NCI-H187 treated with DMSO at 0.1 percent for 48 hours (cell line): ENCODE measurements at regions not wholly inside any gene's neighbourhood (a gene's known extent, or its start where the extent isn't known, plus 50 kb on each side); places are given as distances from the start of the nearest gene placed in this dataset.
"Not testable (repeated sequence)": the region's sequence is repeated elsewhere in the genome, so short reads cannot be mapped to it uniquely, and the experiment has no call there.

Source experiments
- DNase-seq: peaks from one replicate; lab custom pipeline; 2025; lab: John Stamatoyannopoulos, UW

DNA sequence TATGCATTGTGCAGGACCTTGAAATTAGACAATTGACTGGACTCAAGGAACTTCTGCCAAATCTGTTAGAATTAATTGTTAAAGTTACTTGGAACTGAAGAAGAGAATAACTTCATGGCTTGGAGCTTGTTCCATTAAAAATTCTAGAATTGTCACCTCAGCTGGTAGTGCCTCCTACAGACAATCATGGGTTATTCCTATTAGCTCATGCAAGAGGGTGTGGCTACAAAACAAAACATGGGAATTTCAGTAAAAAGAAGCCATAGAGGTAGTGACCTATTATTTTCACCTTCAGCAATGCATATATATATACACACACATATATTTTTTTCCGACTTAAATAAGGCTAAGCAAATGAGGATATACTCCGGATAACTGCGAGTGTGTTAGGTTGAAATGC is 181.9 kb upstream of the DTNA start:
- DNase-seq, result no peak

DNA sequence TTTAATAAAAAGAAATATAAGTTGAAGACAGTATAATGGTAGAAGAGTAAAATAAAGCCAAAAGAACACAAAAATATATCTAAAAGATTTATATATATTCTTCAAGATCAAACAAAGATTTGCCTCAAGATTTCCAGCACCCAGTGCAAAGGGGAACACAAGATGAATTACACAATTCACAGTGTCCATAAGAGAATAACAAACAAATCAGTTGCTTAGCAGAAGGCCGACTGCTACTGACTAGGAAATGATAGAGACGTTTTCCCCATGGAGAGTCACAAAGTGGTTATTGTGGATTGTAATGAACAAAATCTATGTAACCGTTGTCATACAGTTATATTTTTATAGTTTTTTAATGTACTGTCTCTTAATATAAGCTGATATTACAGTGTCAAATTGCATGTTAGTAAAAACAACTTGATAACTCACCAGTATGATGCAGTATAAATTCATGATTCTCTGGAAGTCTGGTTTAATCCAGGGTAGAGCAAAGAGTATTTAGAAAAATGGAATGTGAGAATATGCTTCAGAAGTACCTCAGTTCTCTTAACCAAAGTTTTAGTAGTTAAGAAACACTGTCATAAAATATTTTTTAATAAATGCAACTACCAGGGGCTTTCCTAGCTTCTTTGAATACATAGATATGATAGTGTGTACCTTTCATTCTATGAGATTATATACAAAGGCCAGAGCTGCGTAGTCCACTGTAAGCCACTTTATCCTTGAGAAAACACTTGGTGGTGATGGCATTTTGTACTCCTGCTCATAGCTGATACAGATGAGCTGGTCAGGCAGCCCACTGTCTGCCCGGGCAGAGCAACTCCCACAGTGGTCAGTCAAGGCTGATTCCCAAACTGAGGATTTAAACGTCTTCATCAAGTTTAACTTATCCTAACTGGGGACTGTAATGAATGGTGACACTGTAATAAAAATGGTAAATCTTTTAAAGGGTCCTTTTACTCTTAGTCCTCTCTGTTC is 180.5 kb upstream of the DTNA start:
- no peak for DNase-seq

DNA sequence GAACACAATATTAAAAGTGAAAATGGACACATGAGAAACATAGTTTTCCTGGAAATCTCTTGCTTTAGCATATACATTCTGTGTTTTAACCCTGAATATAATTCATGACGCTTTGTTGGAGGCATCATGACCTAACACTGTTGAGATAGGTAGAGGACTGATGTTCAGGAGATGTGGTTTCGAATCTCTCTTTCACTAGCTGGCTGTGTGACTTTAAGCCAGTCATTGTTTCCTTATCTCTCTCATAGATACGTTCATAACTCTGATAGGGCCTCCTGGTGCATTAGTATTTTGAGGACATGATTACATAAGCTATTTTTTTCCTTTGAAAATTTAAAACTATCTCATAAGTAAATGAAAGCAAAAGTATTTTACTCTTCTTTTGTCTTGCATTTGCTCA is 179.0 kb upstream of the DTNA start:
- no peak for DNase-seq

DNA sequence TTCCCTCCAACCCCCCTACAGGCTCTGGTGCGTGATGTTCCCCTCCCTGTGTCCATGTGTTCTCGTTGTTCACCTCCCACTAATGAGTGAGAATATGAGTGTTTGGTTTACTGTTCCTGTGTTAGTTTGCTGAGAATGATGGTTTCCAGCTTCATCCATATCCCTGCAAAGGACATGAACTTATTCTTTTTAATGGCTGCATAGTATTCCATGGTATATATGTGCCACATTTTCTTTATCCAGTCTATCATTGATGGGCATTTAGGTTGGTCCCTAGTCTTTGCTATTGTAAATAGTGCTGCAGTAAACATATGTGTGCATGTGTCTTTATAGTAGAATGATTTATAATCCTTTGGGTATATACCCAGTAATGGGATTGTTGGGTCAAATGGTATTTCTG is 175.5 kb upstream of the DTNA start:
- DNase-seq, result not testable (repeated sequence)

DNA sequence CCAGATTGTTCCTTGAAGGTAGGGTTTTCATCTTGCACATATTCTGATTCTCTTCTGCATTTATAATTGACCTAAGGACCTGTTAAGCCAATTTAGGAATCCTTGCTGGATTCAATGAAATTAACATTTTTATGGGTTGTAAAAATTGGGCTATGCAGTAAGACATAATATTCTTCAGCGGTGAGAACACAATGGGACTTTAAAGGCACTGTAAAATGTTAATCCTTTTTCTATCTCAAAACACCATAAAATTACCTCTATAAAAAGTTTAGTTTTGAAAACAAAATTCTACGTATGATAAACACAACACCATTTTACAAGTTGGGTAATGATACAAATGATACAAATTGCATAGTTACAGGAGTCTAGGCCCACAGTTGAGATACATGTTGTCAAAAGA is 169.2 kb upstream of the DTNA start:
- no peak for DNase-seq

DNA sequence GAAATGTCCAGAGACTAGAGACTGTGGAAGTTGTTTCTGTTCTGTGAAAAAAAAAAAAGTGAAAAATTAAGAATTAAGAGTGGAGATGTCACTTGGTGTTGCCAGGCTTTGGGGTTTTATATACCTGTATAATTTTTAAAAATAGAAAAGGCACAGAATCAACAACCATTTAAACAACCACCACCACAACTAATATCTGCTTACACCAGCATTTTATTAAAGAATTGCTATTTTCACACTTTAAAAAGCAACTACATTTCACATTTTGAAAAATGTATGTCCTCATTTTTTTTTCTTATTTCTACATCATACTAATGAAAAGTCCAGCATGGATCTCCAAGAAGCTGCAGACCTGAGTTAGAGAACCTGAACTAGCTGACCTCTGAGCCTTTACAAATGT is 167.5 kb upstream of the DTNA start:
- no peak for DNase-seq

DNA sequence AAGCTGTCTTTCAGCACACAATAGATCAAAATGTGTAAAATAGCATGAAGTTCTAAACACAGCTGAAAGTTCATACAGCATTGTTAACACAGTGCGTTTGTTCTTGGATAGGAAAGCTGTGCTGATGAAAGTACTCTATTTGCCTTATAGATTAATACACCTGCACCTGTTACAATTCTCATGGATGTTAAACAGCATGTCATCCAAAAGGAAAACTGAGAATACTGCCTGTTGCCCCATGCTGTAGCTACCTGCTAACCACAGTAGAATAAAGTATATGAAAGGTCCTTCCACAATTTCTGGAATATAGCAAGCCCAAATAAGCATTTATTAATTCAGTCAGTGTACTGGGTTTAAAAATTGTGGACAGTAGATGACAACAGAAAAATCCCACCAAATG is 166.7 kb upstream of the DTNA start:
- no peak for DNase-seq

DNA sequence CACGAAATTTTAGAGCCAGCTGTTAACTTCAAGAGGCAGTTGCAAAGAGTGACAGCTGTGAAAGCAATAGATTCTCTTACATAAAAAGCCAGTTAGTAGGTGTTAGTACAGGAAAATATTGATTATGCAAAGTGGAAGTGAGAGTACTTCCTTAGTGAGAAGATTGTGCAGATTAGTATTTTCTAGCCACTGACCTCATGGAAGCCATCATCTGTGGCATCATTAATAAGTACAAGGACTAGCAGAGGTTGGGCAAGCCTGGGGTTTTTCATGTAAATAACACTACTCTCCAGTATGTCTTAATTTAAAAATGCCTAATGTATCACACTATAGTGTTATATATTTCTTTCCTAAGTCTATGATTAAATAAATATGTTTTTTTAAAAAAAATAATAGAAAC is 166.2 kb upstream of the DTNA start:
- DNase-seq, result no peak

DNA sequence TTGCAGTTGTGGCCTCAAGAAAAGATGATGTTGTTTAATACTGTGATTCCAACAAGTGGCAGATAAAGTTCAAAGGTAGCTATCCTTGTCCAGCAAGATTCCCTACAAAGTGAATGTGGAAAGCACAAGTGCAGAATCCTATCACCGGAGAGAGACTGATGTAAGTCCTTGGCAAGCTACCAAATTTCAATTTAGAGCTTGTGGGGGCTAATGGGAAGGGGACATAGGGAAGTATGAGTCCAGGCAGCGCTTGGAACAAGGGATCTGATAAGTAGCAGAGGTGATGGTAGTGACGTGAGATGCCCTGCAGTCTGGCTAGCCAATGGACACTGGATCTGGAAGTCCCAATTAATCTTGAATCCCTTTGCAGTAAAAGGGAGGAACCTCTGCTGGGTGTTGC is 165.2 kb upstream of the DTNA start:
- DNase-seq, result no peak

DNA sequence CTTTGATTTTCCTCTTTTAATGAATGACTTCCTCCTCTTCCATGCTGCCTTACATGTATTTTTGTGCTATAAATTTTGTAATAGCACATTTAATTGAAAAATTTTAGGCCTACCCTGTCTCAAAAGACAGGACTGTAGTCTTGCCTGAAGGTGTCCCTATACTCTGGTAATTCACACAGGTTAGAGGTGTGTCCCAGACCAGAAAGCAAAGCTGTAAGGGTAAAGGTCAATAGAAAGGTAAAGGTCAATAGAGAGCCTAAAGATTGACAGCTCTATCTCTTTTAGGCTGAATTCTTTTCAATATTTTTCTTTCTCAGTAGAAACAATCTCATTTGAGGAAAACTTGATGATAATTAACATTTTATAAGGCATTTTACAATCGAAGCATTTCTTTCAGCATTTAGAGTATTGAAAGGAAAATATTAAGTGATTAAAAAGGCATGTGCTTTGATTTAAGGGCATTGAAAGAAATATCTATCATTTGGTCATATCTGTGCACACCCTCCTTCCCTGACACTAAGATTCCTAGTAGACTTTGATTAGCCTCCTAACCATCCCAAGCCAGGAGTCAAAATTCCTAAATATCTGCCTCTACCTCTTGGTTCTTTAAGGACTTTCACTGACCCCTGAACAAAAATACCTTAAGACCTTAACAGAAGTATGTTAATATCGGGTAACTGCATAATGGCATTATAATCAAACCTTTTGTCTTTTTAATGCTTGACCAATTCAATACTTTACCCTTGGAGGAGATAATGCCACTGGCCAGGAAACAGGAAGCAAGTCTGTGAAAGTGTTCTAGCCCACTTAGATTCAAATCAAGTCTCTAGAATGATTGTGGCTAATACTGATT is 161.8 kb upstream of the DTNA start:
- DNase-seq, result no peak

DNA sequence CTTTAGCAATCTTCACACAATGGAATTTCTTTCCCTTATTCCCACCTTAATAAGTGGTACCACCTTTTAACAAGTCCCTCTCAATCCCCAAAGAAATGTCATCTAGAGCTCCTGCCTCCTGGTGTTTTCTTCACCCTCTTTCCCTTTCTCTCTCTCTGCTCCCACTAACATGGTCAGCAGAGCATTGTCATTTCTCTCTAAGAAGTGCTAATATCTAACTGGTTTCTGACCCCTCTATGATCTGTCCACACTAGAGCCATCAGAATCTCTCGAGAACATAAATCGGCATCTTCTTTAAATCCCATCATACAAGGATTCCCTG is 161.2 kb upstream of the DTNA start:
- DNase-seq, result no peak

DNA sequence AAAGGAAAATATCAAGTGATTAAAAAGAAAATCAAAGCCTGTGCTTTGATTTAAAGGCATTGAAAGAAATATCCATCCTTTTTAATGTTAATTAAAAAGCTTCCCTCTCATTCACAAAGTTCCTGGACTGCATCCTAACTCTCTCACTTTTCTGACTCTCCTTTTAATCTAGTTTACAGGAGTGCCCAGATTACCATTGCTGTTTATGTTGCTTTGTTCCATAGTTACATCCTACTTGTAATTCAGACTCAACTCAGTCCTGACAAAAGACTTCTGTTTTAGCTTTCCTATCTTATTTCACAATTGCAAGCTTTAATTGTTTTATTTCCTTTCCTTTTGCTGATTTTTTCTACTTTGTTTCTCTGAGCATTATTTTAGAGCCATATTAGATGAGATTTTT is 160.7 kb upstream of the DTNA start:
- no peak for DNase-seq

DNA sequence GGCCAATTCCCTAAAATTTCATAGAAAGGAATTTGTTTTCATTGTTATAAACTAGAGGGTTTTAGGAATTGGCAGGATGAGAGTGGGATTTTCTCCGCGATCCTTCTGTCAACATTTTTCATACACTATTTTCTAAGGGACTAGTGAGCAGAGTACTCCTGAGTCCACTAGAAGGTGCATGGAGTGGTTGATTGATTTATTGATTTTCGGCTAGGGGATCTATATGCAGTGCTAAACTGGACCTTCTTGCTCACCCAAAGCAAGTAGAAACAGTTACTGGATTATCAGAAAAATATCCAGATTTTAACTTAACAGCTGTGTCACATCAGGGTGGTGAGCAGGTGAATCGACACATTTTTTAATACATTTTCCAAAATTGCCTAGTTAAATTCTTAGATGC is 159.9 kb upstream of the DTNA start:
- DNase-seq, result no peak

DNA sequence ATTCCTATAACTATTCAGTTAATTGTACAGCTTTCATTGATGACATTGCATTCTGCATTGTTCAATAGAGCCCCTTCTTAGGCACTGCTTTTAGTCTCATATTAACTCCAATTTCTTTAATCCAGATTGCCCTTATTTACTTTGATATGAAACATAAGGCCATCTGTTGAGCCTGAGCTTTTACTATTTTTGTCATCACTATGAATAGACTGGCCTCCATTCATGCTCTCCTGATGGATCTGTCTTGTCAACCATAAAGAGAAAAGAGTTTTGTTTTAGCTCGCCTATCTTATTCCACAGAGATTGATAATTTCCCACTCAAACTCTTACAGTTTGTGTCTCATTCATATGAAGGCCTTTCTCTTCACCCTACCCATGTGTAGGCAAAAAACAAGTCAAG is 159.2 kb upstream of the DTNA start:
- no peak for DNase-seq

DNA sequence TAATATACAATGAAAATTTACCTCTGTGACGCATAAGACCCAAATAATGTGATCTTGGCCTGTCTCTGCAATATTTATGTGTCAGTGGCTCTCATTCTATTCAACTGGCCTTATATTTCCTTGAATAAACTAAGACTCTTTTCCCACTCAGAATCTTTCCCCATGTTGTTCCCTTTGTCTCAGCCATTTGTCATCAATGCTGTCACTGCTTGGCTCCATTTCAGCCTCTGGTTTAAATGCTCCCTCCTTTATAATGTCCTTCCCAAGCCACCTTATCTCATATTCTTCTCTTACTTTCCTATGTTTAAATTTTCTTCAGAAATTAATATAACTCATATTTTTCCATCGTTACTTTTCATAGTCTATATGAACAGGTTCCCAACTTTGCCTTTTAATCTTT is 158.3 kb upstream of the DTNA start:
- DNase-seq, result no peak

DNA sequence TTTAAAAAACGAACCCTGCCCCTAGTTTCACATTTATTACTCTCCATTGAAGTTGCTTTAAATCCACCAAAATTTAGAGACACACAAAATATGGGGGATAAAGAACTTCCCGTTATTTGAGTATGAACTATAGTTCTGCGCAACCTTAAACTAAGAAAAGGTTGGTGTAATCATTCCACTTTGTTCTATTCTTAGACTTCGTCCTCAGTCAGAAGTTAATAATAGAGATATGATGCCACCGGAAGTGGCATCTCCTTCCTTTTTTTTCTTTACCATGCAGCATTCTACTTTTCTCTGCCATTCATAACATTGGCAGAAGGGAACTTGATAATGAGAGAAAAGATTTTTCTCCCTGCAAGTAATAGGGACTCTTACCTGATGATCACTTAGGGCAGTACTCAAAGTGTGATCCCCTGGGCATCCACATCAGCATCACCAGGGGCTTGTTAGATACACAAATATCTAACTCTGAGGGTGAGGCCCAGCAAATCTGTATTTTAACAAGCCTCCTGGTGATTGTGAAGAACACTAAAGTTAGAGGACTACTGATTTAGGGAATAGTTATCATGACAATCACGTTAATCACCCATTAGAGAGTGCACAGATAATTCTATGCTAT is 147.7 kb upstream of the DTNA start:
- no peak for DNase-seq

DNA sequence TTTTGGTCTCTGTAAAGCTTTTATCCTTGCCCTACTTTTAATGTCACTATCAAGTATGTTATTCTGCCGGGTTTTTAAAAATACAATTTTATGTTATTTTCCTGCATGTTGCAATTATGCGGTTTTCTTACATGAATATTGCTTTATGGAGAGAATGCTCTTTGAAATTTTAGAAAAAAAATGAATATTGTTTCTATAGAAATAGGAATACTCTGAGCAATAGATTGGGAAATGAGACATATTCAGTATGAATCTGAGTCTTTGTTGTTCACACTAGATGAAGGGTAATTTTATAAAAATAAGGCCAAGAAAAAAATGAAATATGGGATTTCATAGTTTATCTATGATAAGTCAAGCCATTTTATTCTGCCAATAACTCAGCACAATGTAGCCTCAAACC is 142.2 kb upstream of the DTNA start:
- no peak for DNase-seq

DNA sequence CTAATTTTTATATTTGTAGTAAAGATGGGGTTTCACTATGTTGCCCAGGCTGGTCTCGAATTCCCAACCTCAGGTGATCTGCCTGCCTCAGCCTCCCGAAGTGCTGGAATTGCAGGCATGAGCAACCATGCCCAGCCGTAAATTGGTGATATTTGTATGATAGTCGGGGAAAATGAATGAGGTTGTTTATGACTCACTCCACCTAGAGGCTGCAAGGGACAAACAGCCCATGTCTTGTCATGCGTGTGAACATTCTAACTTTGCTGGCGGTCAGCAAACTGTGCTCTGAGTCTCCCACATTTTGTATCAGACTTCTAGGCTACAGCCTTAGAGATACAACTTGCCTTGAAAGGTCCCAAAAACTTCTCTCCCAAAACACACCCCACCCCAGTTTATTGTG is 133.5 kb upstream of the DTNA start:
- DNase-seq, result no peak

DNA sequence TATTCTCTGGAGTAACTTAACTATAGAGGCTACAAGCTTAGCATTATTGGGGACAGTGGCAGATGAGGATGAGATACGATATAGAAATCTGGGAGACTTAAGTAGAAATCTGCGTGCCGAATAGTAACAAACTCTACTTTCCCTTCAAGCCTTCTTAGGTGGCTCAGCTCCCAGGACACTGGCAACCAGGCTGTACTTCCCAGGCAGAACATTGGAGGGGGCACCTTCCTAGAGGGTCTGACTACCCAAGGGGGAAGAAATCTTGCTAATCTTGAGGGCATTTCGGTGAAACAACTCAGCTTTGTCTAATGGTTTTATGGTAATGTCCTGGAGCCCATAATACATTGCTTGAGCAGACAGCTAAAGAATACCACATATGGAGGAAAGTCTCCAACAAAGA is 126.2 kb upstream of the DTNA start:
- no peak for DNase-seq

DNA sequence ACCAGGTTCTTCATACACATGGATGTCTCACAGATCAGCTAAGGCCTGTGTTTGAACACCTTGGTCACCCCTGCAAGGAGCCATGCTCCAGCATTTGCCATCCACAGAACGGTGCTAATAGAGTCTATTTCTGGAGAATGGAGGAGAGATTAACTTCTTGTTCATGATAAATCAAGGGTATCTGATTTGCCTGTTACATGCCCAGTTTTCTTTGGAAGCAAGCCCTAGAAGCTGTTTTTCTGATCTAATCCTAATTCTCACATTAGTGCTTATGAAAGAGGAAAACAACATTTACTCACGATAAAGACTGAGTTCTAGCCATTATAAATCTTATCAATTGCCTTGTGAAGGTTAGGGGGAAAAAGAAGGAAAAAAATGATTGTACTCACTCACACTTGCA is 119.6 kb upstream of the DTNA start:
- DNase-seq, result no peak

DNA sequence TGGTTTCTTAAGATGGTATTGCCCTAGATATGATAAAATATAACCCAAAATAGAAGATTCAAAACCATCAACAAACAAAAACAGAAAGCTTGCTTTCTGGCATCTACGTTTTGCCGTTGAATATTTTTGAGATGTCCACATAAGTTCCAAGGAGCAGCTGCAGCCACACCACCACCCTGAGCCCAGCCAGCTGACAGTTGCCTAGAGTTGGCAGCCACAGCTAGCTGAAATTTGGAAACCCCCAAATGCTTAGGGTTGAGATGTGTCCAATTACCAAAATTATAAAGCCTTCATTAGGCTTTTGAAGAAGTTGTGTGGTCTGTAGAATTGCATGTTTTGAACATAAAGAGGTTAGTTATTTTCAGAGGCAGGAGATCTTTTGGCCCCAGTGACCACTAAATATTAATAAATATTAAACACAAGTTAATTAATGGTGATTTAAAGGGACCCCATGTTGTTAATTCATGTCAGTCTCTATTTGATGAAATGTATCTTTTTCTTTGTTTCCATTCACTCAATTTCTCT is 118.1 kb upstream of the DTNA start:
- DNase-seq, result no peak

DNA sequence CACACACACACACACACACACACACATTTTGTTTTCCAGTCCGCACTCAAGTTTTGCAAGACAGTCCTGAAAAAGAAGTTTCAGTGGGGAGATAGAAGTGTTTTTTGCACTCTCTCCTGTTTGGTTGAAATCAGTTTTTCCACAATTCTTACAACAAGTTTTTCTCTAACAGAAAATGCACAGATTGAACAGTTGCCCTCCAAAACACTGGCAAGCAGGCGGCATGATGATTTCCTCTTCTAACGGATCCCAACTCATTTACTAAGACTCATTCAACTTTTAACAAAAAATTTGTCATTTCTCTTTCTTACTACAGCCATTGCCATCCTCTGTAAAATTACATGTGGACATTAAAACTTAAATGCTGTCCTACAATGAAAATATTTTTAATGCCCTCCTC is 117.6 kb upstream of the DTNA start:
- no peak for DNase-seq

DNA sequence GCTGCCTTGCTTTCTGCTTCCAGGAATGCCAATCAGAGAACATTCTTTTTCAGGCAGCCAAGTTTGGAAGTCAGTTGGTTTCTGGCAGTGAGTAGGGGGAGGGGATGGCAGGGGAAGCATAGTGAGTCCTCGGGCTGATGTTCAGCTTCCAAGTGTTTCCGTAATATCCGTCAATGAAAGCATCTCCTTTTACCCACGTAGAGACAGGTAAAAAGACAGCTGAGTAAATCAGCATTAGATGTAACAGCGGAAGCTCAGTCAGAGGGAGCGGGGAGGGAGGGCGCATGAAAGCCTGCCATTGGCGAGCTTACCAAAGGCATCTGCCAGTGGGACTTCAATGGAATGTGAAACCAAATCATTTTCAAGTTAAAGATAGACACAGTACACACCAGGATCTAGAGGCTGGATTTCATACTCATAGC is 117.1 kb upstream of the DTNA start:
- no peak for DNase-seq
